ENCODE measurements at regions not wholly inside any gene's neighbourhood (a gene's known extent, or its start where the extent isn't known, plus 50 kb on each side); places are given as distances from the start of the nearest gene placed in this dataset.

DNA sequence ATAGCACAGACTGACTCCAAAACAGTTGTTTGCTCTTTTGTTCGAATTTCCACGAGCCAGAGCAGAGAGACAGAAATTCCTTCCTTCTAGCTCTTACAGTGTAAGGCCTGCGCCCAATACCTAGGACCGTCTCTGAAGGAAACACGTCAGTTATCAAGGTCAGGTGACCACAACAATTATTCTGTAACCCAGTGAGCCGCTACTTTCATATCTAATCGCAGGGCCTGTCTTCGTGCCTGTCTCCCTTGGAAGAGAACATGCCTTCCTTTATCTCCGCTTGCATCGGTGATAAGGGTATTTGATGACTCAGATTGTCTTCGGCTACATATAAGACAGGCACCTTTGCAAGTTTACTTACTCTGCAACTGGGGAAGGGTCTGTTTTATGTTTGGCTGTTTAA lies 288.0 kb downstream of the MAF start:
- Histone ChIP-seq H2BK20ac (ENCODE audit: low read length) (peak overlapping the region; percentile 14; the same call in 1 of the 2 replicates), H2AK5ac (ENCODE audit: low read depth, low read length) (no peak overlapping the region), H3K4me3 (ENCODE audit: extremely low read depth in 1 of 4, insufficient read depth in 2 of 4, low read depth in 3 of 4, low read length in 4 of 4) (no peak overlapping the region), H3K23me2 (ENCODE audit: low read depth, low read length) (no peaks in the 10 kb centered on the region; the same call in 1 of the 2 replicates), H3K23ac (ENCODE audit: insufficient read length) (no peak overlapping the region), H3K9ac (replicated peaks in 1 of 4; ENCODE audit: extremely low read depth in 1 of 4, low read depth in 3 of 4, low read length in 3 of 4) (no peak overlapping the region), H3K79me1 (ENCODE audit: low read depth, low read length) (no peaks in the 10 kb centered on the region), H3K27ac (ENCODE audit: low read depth, low read length) (no peak overlapping the region), H3K4me2 (ENCODE audit: insufficient read depth in 1 of 2, low read depth in 2 of 2, low read length in 2 of 2) (no peak overlapping the region), H3K36me3 (ENCODE audit: control insufficient read depth in 2 of 4, insufficient read depth in 4 of 4, low read length in 3 of 4) (no peaks in the 10 kb centered on the region), H3K9me3 (ENCODE audit: insufficient read depth in 2 of 2, low read depth in 1 of 2, low read length in 1 of 2) (no peaks in the 10 kb centered on the region), H2BK15ac (ENCODE audit: low read length) (peak overlapping the region; percentile 61; the same call in 1 of the 2 replicates), H3K27me3 (replicated peaks in 1 of 4; ENCODE audit: control insufficient read depth in 3 of 4, extremely low read depth in 1 of 4, insufficient read depth in 3 of 4, low read length in 3 of 4) (no peaks in the 10 kb centered on the region), H2BK5ac (ENCODE audit: low read depth, low read length) (no peak overlapping the region), H4K8ac (ENCODE audit: extremely low read depth, insufficient read depth, low read length) (no peak overlapping the region), H3K79me2 (ENCODE audit: control insufficient read depth in 1 of 2, insufficient read depth in 2 of 2, low read length in 2 of 2) (no peaks in the 10 kb centered on the region), H3K18ac (ENCODE audit: extremely low read depth, low read length) (no peak overlapping the region), H3K14ac (ENCODE audit: insufficient read length) (no peak overlapping the region), H3K4ac (replicated peaks; ENCODE audit: insufficient read length, low read depth, low read length) (no peak overlapping the region), H3K56ac (replicated peaks; ENCODE audit: insufficient read length, low read depth, low read length) (no peak overlapping the region), H2BK120ac (replicated peaks; ENCODE audit: low read depth, low read length) (no peak overlapping the region), H4K5ac (ENCODE audit: insufficient read length, low read depth, low read length) (no peak overlapping the region), H4K20me1 (replicated peaks in 1 of 2; ENCODE audit: control insufficient read depth in 1 of 2, insufficient read depth in 2 of 2, low read length in 2 of 2) (no peaks in the 10 kb centered on the region), H2BK12ac (ENCODE audit: low read depth, low read length) (peak overlapping the region; percentile 13; the same call in 1 of the 2 replicates), H2AFZ (ENCODE audit: low read length) (no peak overlapping the region), H4K91ac (replicated peaks; ENCODE audit: insufficient read length, low read length) (no peak overlapping the region), H3K4me1 (replicated peaks in 1 of 4; ENCODE audit: control insufficient read depth in 3 of 4, insufficient read depth in 4 of 4, low read length in 3 of 4) (peaks cover 0 to 12% (median 2%) of the 10 kb centered on the region in 4 experiments; a peak in 5 of 7 replicates)
- FAIRE-seq (no peak), DNase-seq (ENCODE audit: low read depth in 1 of 2, low spot score in 2 of 2) (no peak)
- 93% methylated on average over 11 of the region's 11 CpGs; no CpG with 5 or more reads in 1 of the 2 experiments for WGBS, 2 experiments (ENCODE audit: extremely low coverage in 1 of 2, insufficient coverage in 1 of 2, insufficient read length in 1 of 2, insufficient replicate concordance in 2 of 2, low coverage in 1 of 2, low lambda C conversion rate in 2 of 2, missing lambda C conversion rate in 1 of 2)
- ChIA-PET CTCF (ENCODE audit: partially characterized antibody) (no interaction called here), POLR2A (ENCODE audit: partially characterized antibody) (no interaction called here)
- TF ChIP-seq RNF2 (IDR thresholded peaks at IDR 0.05; ENCODE audit: borderline replicate concordance, low read depth, low read length, missing control alignments, poor library complexity, severe bottlenecking), result no peak
- no peak for TF ChIP-seq TBP (IDR thresholded peaks at IDR 0.05; ENCODE audit: low read depth, low read length)
- no peak for TF ChIP-seq CHD2 (IDR thresholded peaks at IDR 0.05; ENCODE audit: low read length)
- TF ChIP-seq SIX5 (IDR thresholded peaks at IDR 0.05; ENCODE audit: low read depth, low read length), result no peak
- no peak for TF ChIP-seq CEBPB (IDR thresholded peaks at IDR 0.05; ENCODE audit: low read depth, low read length)
- no peak for TF ChIP-seq TAF7 (optimal IDR thresholded peaks at IDR 0.05; ENCODE audit: borderline replicate concordance, low read depth, low read length)
- no peak for TF ChIP-seq SIRT6 (IDR thresholded peaks at IDR 0.05; ENCODE audit: low read length)
- TF ChIP-seq SAP30 (IDR thresholded peaks at IDR 0.05; ENCODE audit: insufficient read depth, insufficient replicate concordance, low read length), result no peak
- TF ChIP-seq POLR2AphosphoS5 (IDR thresholded peaks at IDR 0.05; ENCODE audit: low read depth, low read length), result no peak
- TF ChIP-seq HDAC2 (IDR thresholded peaks at IDR 0.05; ENCODE audit: borderline replicate concordance in 1 of 2, low read depth in 2 of 2, low read length in 2 of 2), result no peak
- no peak for TF ChIP-seq BCL11A (IDR thresholded peaks at IDR 0.05; ENCODE audit: low read depth in 2 of 2, low read length in 2 of 2)
- TF ChIP-seq, protein P1, sequence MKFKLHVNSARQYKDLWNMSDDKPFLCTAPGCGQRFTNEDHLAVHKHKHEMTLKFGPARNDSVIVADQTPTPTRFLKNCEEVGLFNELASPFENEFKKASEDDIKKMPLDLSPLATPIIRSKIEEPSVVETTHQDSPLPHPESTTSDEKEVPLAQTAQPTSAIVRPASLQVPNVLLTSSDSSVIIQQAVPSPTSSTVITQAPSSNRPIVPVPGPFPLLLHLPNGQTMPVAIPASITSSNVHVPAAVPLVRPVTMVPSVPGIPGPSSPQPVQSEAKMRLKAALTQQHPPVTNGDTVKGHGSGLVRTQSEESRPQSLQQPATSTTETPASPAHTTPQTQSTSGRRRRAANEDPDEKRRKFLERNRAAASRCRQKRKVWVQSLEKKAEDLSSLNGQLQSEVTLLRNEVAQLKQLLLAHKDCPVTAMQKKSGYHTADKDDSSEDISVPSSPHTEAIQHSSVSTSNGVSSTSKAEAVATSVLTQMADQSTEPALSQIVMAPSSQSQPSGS (IDR thresholded peaks at IDR 0.05; ENCODE audit: low read length), result no peak
- TF ChIP-seq SRF (IDR thresholded peaks at IDR 0.05; ENCODE audit: low read depth, low read length), result no peak

All from H1 (cell line).